Fibroblast of skin of scalp (primary cell): ENCODE measurements at regions not wholly inside any gene's neighbourhood (a gene's known extent, or its start where the extent isn't known, plus 50 kb on each side); places are given as distances from the start of the nearest gene placed in this dataset.
"Not testable (repeated sequence)": the region's sequence is repeated elsewhere in the genome, so short reads cannot be mapped to it uniquely, and the experiment has no call there.

Experiments used
- DNase-seq: peaks from one replicate; pipeline ENCODE4 v3.0.0-alpha.2; 2013

DNA sequence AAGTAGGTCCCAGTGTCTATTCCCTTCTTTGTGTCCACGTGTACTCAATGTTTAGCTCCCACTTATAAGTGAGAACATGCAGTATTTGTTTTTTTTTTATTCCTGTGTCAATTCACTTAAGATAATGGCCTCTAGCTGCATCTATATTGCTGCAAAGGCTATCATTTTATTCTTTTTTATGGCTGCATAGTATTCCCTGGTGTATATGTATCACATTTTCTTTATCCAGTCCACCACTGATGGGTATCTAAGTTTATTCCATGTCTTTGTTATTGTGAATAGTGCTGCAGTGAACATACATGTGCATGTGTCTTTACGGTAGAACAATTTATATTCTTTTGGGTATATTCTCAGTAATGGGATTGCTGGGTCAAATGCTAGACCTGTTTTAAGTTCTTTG lies 329.4 kb downstream of the MEX3B start:
- not testable (repeated sequence) for DNase-seq

GRCh38 chr15:81710328-81710727 lies 335.5 kb downstream of the MEX3B start:
- no peak for DNase-seq

- not testable (repeated sequence) for DNase-seq
Observed at GRCh38 chr15:81706816-81707346, 332.9 kb upstream of the TMC3 start.

- not testable (repeated sequence) for DNase-seq
Observed at GRCh38 chr15:81705727-81706126, 331.7 kb upstream of the TMC3 start.

- DNase-seq: no peak
Observed at GRCh38 chr15:81686021-81686420, 312.0 kb upstream of the TMC3 start.

GRCh38 chr15:81685237-81685636 lies 311.2 kb upstream of the TMC3 start:
- DNase-seq: no peak

DNA sequence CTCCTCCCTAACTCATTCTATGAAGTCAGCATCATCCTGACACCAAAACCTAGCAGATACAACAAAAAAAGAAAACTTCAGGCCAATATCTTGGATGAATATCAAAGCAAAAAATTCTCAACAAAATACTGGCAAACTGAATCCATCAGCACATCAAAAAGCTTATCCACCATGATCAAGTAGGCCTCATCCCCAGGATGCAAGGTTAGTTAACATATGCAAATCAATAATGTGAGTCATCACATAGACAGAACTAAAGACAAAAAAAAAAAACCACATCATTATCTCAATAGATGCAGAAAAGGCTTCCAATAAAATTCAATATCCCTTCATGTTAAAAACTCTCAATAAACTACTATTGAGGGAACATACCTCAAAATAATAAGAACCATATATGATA lies 306.8 kb upstream of the TMC3 start:
- DNase-seq: no peak

- DNase-seq: no peak
Observed at GRCh38 chr15:81666839-81667238, 292.8 kb upstream of the TMC3 start.

DNA sequence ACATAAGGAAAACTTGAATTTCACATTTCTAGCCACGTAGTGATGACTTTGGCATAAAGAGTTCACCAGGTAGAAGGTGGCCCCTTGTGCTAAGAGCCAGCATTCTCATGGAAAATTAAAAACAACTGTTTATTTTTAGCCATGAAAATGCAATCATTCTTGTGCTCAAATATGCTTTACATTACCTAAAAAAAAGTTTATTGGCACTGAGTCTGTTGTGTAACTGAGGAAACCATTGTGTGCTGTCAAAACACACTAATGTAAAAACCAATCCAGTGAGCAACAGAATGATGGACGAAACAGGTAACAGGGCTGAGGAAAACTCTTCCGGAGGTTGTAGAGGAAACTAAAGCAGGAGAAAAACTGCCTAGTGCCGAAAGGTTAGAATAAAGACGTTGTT lies 287.0 kb upstream of the TMC3 start:
- no peak for DNase-seq

GRCh38 chr15:81653259-81653658 lies 279.2 kb upstream of the TMC3 start:
- DNase-seq: no peak

GRCh38 chr15:81645470-81645869 lies 271.5 kb upstream of the TMC3 start:
- no peak for DNase-seq

GRCh38 chr15:81643771-81644170 lies 269.8 kb upstream of the TMC3 start:
- no peak for DNase-seq

GRCh38 chr15:81642451-81642990 lies 268.5 kb upstream of the TMC3 start:
- DNase-seq: peak; percentile 88

- DNase-seq: not testable (repeated sequence)
Observed at GRCh38 chr15:81636064-81636463, 262.1 kb upstream of the TMC3 start.

DNA sequence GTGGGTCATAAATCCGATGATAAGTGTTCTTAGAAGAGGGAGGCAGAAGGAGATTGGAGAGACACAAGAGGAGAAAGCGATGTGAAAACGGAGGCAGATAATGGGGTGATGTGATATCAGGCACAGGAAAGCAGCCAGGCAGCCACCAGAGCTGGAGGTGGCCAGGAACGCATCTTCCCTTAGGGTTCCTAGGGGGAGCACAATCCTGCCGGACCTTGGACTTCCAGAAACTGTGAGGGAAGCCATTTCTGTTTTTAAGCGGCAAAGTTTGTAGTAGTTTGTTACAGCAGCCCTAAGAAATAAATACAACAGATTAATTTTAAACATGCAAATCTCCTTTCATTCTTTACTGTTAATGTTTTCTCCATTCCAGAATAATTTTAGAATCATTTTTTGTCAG lies 259.9 kb upstream of the TMC3 start:
- no peak for DNase-seq

GRCh38 chr15:81625896-81626295 lies 251.9 kb upstream of the TMC3 start:
- no peak for DNase-seq

- DNase-seq: no peak
Observed at GRCh38 chr15:81619002-81619401, 245.0 kb upstream of the TMC3 start.

GRCh38 chr15:81612631-81613030 lies 238.6 kb upstream of the TMC3 start:
- peak; percentile 1 for DNase-seq

GRCh38 chr15:81611679-81612078 lies 237.7 kb upstream of the TMC3 start:
- DNase-seq: no peak

DNA sequence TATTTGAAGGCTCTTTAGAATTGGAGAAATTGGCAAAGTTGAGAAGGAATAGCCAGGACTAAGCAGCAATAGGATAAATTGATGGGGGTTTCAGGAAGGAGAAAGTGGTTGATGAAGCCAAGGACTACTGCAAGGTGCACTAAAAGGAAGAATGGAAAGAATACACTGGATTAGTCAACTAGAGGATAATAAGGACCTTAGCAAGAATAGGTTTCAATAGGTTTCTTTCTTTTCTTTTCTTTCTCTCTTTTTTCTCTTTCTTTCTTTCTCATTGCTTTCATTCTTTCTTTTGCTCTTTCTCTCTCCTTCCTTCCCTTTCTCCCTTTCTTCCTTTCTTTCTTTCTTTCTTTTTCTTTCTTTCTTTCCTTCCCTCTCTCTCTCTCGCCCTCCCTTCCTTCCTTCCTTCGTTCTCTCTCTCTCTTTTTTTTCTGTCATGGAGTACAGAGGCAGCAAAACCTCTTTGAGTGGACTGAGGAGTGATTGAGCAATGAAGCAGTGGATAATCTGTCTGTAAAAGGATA lies 234.4 kb upstream of the TMC3 start:
- no peak for DNase-seq

DNA sequence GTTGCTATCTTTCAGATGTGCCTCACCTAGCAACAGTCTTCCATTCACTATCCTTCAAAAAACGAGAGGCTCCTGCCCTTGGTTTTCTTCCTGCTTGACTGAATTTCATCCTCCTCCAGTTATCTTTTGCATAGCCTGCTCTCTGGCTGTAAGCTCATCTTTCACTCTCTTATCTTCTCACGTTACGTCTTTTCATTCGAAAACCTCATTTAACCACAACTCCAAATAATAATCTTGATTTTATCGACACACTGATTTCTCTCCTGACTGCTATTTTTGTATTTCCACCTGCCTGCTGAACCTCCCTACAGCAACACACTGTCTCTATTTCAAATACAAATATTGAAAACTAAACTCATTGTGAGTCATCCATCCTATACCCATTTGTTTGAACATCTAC lies 230.7 kb upstream of the TMC3 start:
- DNase-seq: no peak

- no peak for DNase-seq
Observed at GRCh38 chr15:81596159-81596865, 222.3 kb upstream of the TMC3 start.

- no peak for DNase-seq
Observed at GRCh38 chr15:81595752-81596151, 221.7 kb upstream of the TMC3 start.

DNA sequence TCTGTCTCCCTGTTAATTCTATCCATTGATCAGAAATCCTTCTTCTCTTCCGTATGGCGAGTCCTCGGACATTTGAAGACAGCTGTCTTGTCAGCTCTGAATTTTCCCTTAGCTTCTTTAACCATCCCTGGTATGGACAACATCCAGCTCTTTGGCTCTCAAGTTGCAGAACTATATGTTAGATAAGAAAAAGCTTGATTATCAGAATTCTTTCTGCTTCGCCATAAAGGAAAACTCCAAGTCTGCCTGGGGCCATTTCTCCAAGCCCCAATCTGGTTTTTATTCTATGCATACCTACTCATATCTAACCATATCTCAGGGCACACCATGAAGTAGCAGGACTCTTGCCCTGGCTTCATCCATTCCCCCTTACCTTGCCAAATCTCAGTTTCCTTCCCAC lies 215.7 kb upstream of the TMC3 start:
- DNase-seq: no peak
